ENCODE measurements at regions not wholly inside any gene's neighbourhood (a gene's known extent, or its start where the extent isn't known, plus 50 kb on each side); places are given as distances from the start of the nearest gene placed in this dataset.
A peak's percentile ranks its signal among the peaks of the same experiment; 100 is the strongest.
"Not testable (repeated sequence)": the region's sequence is repeated elsewhere in the genome, so short reads cannot be mapped to it uniquely, and the experiment has no call there.

DNA sequence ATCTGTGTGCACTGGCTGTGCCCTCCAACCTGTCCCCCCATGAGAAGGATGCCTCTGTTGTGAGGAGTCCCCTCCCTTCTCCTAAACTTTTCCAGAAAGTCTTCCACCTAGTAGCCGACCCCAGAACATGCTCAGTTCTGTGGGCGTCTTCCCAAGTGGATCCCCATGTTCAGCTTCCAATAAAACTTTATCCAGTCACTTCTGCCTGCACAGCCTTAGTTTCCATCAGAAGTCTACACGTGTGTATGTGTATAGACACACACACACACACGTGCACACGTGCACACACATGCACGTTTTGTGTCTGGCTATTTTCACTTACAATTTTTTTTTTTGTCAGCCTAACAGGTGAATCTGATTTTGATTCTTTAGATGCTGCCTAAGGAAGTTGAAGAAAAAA, 115.1 kb downstream of the RTP5 start:
- WGBS, 2 donors = 74 to 76% methylated on average over 6 of the region's 6 CpGs
- DNase-seq (ENCODE audit: low spot score in 2 of 2) = peak in 1 of 2 donors; percentile 54
- TF ChIP-seq, protein P1, sequence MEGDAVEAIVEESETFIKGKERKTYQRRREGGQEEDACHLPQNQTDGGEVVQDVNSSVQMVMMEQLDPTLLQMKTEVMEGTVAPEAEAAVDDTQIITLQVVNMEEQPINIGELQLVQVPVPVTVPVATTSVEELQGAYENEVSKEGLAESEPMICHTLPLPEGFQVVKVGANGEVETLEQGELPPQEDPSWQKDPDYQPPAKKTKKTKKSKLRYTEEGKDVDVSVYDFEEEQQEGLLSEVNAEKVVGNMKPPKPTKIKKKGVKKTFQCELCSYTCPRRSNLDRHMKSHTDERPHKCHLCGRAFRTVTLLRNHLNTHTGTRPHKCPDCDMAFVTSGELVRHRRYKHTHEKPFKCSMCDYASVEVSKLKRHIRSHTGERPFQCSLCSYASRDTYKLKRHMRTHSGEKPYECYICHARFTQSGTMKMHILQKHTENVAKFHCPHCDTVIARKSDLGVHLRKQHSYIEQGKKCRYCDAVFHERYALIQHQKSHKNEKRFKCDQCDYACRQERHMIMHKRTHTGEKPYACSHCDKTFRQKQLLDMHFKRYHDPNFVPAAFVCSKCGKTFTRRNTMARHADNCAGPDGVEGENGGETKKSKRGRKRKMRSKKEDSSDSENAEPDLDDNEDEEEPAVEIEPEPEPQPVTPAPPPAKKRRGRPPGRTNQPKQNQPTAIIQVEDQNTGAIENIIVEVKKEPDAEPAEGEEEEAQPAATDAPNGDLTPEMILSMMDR (IDR thresholded peaks at IDR 0.05) = no peak
- TF ChIP-seq POLR2A (IDR thresholded peaks at IDR 0.05) = no peak
- intact Hi-C loops (cut with DNase I; ENCODE audit: low total_unique reads) = no loop called here
- H3K4me3 ChIP-seq (ENCODE audit: low read depth, poor library complexity, severe bottlenecking) = no peak overlapping the region

DNA sequence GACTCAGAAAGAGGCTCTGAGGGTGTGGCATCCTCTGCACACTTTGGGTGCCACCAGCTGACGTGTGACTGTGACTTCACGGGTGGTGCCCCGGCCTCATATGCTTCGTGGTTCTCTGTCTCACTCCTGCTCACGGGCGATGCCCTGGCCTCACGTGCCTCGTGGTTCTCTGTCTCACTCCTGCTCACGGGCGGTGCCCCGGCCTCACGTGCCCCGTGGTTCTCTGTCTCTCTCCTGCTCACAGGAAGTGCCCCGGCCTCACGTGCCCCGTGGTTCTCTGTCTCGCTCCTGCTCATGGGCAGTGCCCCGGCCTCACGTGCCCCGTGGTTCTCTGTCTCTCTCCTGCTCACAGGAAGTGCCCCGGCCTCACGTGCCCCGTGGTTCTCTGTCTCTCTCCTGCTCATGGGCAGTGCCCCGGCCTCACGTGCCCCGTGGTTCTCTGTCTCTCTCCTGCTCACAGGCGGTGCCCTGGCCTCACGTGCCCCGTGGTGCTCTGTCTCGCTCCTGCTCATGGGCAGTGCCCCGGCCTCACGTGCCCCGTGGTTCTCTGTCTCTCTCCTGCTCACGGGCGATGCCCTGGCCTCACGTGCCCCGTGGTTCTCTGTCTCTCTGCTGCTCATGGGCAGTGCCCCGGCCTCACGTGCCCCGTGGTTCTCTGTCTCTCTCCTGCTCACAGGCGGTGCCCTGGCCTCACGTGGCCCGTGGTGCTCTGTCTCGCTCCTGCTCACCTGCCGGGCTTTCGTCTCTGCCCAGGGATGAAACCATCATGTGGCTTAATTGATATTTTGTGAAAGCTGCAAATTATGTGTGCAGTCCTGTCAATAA, 115.8 kb downstream of the RTP5 start:
- intact Hi-C loops (cut with DNase I; ENCODE audit: low total_unique reads); H3K4me3 ChIP-seq (ENCODE audit: low read depth, poor library complexity, severe bottlenecking): not testable (repeated sequence)
- WGBS, 2 donors = 75 to 83% methylated on average over 46 of the region's 46 CpGs
- peak; percentile 21 to 86 for DNase-seq (ENCODE audit: low spot score in 2 of 2)

DNA sequence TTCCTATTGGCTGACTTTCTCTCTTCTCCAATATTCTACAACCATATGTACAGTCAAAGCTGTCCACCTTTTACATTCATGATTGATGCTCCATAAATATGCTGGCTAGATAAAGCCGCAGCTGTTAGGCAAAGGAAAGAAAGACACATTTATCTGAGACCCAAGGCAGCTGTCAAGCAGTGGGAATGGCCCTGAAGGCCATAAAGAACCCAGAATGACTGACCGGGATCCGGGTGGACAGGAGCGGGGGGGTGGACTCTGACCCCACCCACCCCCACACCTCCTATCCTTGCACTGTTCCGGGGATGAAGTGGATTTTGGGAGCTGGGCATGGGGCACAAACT, 116.4 kb downstream of the RTP5 start:
- no peak for DNase-seq (ENCODE audit: low spot score in 2 of 2)
- WGBS, 2 donors = 64 to 69% methylated on average over 5 of the region's 5 CpGs
- no peak overlapping the region for H3K4me3 ChIP-seq (ENCODE audit: low read depth, poor library complexity, severe bottlenecking)
- TF ChIP-seq, protein P1 (IDR thresholded peaks at IDR 0.05) = no peak
- TF ChIP-seq POLR2A (IDR thresholded peaks at IDR 0.05) = no peak
- intact Hi-C loops (cut with DNase I; ENCODE audit: low total_unique reads) = no loop called here

DNA sequence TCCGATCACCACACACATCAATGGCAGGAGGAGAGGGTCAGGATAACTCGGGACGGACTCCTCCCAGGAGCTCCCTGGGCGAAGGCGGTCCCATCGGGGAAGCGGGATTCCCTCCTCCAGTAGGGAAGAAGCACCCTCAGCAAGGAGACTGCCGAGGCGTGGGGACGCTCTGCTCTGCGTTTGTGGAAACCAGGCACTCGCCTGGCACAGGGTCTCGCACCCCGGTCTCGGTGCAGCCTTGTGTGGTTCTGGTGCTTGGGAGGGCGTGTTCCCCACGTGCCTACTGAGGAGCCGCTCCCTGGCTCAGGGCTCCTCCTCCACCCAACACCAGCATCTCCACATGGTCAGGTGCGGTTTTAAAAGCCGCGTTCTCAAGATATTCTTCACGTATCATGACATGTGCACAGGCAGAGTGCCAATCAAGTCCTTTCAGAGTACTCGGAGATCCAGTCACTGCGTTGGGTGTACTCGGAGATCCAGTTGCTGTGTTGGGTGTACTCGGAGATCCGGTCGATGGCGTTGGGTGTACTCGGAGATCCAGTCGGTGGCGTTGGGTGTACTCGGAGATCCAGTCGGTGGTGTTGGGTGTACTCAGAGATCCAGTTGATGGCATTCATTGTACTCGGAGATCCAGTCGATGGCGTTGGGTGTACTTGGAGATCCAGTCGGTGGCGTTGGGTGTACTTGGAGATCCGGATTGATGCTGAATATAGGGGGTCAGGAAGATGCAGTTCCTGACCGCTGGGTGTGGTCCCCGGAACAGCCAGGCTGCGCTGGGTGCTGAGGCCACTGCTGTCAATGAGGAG, 117.5 kb downstream of the RTP5 start:
- intact Hi-C loops (cut with DNase I; ENCODE audit: low total_unique reads) = no loop called here
- DNase-seq (ENCODE audit: low spot score in 2 of 2) = peak in 1 of 2 donors; percentile 57
- 82 to 85% methylated on average over 38 to 43 of the region's 43 CpGs for WGBS, 2 donors

DNA sequence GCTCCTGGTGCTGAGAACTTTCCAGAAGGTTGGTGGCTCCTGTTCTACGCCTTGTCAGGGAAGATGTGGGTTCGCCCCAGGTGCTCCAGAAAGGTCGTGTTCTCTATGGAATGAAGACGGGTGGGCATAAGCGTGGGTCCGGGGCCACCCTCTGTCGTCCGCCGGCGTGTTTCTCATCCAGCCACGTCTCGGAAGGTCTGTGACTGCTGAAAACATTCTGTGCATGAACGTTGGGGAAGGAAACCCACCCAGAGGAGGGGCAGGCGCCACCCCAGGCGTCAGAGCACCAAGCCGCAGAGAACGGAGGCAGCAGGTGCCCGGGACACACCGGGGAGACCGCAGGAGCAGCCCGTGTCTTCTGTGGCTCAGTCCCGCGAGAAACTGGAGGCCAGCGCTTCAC, 118.2 kb downstream of the RTP5 start:
- WGBS, 2 donors = 91 to 93% methylated on average over 24 of the region's 24 CpGs
- TF ChIP-seq POLR2A (IDR thresholded peaks at IDR 0.05) = no peak
- TF ChIP-seq, protein P1 (IDR thresholded peaks at IDR 0.05) = no peak
- no peak overlapping the region for H3K4me3 ChIP-seq (ENCODE audit: low read depth, poor library complexity, severe bottlenecking)
- intact Hi-C loops (cut with DNase I; ENCODE audit: low total_unique reads) = no loop called here
- peak in 1 of 2 donors; percentile 54 for DNase-seq (ENCODE audit: low spot score in 2 of 2)

More for the DNA sequence above, 117.5 kb downstream of the RTP5 start:
- no peak overlapping the region for H3K4me3 ChIP-seq (ENCODE audit: low read depth, poor library complexity, severe bottlenecking)
- TF ChIP-seq, protein P1 (IDR thresholded peaks at IDR 0.05) = no peak

DNA sequence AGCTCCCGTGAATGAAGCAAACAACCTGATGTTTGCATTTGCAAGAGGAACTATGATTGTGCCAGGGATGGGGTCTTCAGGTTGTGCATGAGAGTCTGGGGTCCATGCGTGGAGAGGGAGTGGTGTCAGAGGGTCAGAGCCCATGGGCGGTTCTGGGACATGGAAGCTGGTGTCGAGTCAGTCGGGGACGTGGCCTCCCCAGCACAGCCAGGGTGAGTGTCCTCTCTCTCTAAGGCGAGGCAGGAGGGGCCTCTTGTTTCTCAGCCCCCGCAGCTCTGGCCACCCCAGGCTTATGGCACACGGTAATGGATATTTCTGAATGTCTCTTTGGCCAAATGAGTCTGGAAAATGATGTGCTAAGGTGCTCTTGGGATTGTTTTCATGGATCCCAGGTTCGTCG, 118.6 kb downstream of the RTP5 start:
- intact Hi-C loops (cut with DNase I; ENCODE audit: low total_unique reads) = no loop called here
- 84 to 94% methylated on average over 6 to 11 of the region's 11 CpGs for WGBS, 2 donors

More for the DNA sequence above, 118.6 kb downstream of the RTP5 start:
- no peak for TF ChIP-seq POLR2A (IDR thresholded peaks at IDR 0.05)
- TF ChIP-seq, protein P1 (IDR thresholded peaks at IDR 0.05) = no peak
- H3K4me3 ChIP-seq (ENCODE audit: low read depth, poor library complexity, severe bottlenecking) = no peak overlapping the region
- no peak for DNase-seq (ENCODE audit: low spot score in 2 of 2)

Measured in lower leg skin (tissue), 4 donors.